Subcutaneous abdominal adipose tissue (tissue), 5 donors: ENCODE measurements at regions not wholly inside any gene's neighbourhood (a gene's known extent, or its start where the extent isn't known, plus 50 kb on each side); places are given as distances from the start of the nearest gene placed in this dataset.

Experiments used
- H3K27ac ChIP-seq: one replicate; pipeline ENCODE4 v1.7.0; 2013; ENCODE audit warnings: low read depth, mild to moderate bottlenecking, inconsistent platforms, low read length, moderate library complexity
- H3K27me3 ChIP-seq, 5 donors: one replicate each; pipeline ENCODE4 v1.7.0; 2013; ENCODE audit warnings: low read length in 5 of 5, inconsistent platforms in 1 of 5; ENCODE audit not compliant: control insufficient read depth in 5 of 5, insufficient read depth in 4 of 5
- H3K36me3 ChIP-seq, 5 donors: one replicate each; pipeline ENCODE4 v1.7.0; 2013; ENCODE audit warnings: low read length in 5 of 5; ENCODE audit not compliant: control insufficient read depth in 5 of 5, insufficient read depth in 5 of 5
- H3K4me1 ChIP-seq, 5 donors: one replicate each; pipeline ENCODE4 v1.7.0; 2013; ENCODE audit warnings: low read length in 5 of 5, mild to moderate bottlenecking in 3 of 5, moderate library complexity in 1 of 5; ENCODE audit not compliant: control insufficient read depth in 5 of 5, insufficient read depth in 5 of 5
- H3K4me3 ChIP-seq, 5 donors: one replicate each; pipeline ENCODE4 v1.7.0; 2013; ENCODE audit warnings: low read length in 5 of 5, low read depth in 1 of 5
- H3K9ac ChIP-seq, 5 donors: one replicate each; pipeline ENCODE4 v1.7.0; 2013; ENCODE audit warnings: low read length in 5 of 5, mild to moderate bottlenecking in 4 of 5, moderate library complexity in 3 of 5
- H3K9me3 ChIP-seq, 5 donors: one replicate each; pipeline ENCODE4 v1.7.0; 2013; ENCODE audit warnings: low read length in 5 of 5; ENCODE audit not compliant: control insufficient read depth in 5 of 5
- donor health status: healthy.
- donor health status: healthy.
- donor health status: healthy.
- donor health status: healthy.
- donor health status: healthy.

DNA sequence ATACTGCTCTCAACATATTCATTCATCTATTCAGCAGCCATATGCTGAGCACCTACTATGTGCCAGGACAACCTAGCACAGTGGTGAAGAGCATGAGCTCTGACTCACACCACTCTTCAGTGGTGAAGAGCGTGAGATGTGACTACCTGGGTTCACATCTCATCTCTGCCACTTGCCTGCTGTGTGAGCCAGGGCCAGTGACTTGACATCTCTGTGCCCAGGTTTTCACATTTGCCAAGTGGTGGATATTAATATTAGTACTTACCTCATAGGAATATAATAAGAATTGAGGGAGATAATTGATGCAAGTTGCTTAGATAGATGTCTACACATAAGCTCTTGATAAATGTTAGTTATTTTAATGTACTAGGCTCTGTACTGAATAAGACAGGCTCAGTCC lies 488.9 kb downstream of the PTPRU start:
- Histone ChIP-seq H3K36me3 (no peaks in the 10 kb centered on the region), H3K27ac (no peak overlapping the region), H3K4me1 (no peaks in the 10 kb centered on the region), H3K27me3 (peaks cover 0 to 7% (median 0%) of the 10 kb centered on the region in 5 donors), H3K9ac (no peak overlapping the region), H3K4me3 (no peak overlapping the region), H3K9me3 (peaks cover 6 to 30% (median 21%) of the 10 kb centered on the region in 5 donors)

DNA sequence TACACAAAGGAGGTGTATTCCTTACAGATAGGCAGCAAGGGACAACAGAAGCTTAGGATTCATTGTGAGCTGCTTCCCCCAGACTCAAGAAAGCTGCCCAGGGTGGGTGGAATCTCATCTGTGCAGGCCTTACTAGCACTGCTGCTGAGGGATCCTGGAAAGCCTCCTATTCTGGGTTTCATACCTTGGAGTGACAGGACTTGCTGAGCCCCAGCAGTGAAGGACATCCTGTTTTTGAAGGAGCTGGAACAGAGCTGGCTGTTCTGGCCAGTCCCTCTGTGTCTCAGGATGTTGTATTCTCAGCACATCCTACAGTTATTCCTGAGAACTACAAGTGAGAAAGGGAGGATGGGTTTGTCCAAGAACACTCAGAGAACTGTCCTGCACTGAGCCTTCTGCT lies 486.3 kb downstream of the PTPRU start:
- H3K4me3 ChIP-seq: peak overlapping the region in 1 of 5 donors; percentile 23
- no peak overlapping the region for H3K9ac ChIP-seq
- peaks cover 0 to 8% (median 3%) of the 10 kb centered on the region in 5 donors for H3K27me3 ChIP-seq
- H3K27ac ChIP-seq: no peak overlapping the region
- H3K36me3 ChIP-seq: no peaks in the 10 kb centered on the region
- no peaks in the 10 kb centered on the region for H3K4me1 ChIP-seq
- H3K9me3 ChIP-seq: peaks cover 6 to 44% (median 23%) of the 10 kb centered on the region in 5 donors

DNA sequence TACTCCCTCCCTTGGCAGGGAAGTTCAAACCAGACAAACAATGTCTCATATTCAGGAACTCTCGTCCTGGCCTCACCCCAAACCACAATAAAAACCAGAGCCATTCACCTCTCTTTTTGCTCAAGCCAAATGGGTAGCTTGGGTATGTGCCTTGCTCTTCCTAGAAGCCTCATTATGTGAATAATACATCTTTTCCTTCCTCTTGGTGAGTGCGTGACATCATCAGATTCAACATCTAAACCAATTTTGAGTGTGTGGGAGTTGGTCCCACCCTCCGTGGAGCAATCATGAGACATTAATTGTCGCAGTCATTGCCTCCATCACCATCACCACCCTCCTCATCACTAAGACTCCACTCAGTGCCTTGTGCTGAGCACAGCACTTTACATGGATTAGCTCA lies 482.9 kb downstream of the PTPRU start:
- Histone ChIP-seq H3K4me3 (no peak overlapping the region), H3K9ac (no peak overlapping the region), H3K9me3 (peaks cover 6 to 49% (median 24%) of the 10 kb centered on the region in 5 donors), H3K4me1 (no peaks in the 10 kb centered on the region), H3K27ac (no peak overlapping the region), H3K36me3 (no peaks in the 10 kb centered on the region), H3K27me3 (peaks cover 0 to 8% (median 3%) of the 10 kb centered on the region in 5 donors)

DNA sequence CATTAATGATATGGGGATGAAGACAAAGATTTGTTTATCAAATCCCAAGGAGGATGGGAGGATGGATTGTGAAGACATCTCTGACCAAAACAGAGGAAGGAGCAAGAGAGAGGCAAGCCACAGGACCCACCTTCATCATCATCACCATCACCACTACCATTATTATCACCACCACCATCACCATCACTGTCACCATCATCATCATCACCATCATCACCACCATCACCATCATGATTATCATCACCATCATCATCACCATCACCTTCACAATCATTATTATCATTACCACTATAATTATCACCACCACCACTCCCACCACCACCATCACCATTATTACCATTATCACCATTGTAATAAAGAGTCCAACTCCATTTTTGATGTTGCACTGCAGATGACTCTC lies 482.5 kb downstream of the PTPRU start:
- no peaks in the 10 kb centered on the region for H3K36me3 ChIP-seq
- H3K9me3 ChIP-seq: peaks cover 6 to 49% (median 24%) of the 10 kb centered on the region in 5 donors
- no peak overlapping the region for H3K4me3 ChIP-seq
- H3K27me3 ChIP-seq: peaks cover 0 to 8% (median 3%) of the 10 kb centered on the region in 5 donors
- H3K9ac ChIP-seq: no peak overlapping the region
- H3K27ac ChIP-seq: no peak overlapping the region
- H3K4me1 ChIP-seq: no peaks in the 10 kb centered on the region

DNA sequence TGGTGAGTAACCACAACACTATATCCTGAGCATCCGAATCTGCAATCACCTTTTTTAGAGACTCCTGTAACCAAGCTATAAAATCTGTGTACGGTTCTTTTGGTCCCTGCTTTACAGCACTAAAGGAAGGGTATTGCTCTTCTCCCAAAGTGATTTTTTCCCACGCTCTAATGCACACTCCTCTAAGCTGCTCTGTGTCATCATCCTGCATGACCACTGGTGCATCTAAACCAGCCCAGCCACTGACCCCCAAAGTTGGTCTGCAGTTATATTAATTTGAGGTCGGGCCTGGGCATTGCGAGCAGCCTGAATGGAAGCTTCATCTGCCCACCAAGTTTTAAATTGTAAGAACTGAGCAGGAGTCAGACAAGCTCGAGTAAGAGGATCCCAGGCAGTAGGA lies 480.0 kb downstream of the PTPRU start:
- no peaks in the 10 kb centered on the region for H3K36me3 ChIP-seq
- H3K9ac ChIP-seq: no peak overlapping the region
- no peak overlapping the region for H3K27ac ChIP-seq
- peaks cover 0 to 10% (median 0%) of the 10 kb centered on the region in 5 donors for H3K27me3 ChIP-seq
- peaks cover 0 to 9% (median 0%) of the 10 kb centered on the region in 5 donors for H3K4me1 ChIP-seq
- H3K4me3 ChIP-seq: no peak overlapping the region
- H3K9me3 ChIP-seq: peaks cover 0 to 27% (median 5%) of the 10 kb centered on the region in 5 donors

DNA sequence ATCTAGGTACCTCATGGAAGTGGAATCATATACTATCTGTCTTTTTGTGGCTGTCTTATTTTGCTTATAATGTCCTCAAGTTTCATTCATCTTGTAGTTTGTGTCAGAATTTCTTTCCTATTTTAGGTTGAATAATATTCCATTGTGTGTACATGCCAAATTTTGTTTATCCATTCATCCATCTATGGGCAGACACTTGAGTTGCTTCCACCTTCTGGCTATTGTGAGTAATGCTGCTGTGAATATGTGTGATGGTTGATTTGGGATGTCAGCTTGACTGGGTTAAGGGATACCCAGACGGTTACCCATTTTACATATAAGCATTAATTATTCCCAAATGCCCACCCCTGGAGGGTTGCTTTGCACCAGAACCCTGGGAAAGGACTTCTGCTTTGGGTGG lies 477.5 kb downstream of the PTPRU start:
- H3K36me3 ChIP-seq: no peaks in the 10 kb centered on the region
- no peak overlapping the region for H3K4me3 ChIP-seq
- peaks cover 0 to 19% (median 0%) of the 10 kb centered on the region in 5 donors for H3K4me1 ChIP-seq
- peaks cover 0 to 10% (median 4%) of the 10 kb centered on the region in 5 donors for H3K9me3 ChIP-seq
- no peak overlapping the region for H3K27ac ChIP-seq
- H3K27me3 ChIP-seq: peaks cover 0 to 2% (median 0%) of the 10 kb centered on the region in 5 donors
- no peak overlapping the region for H3K9ac ChIP-seq

DNA sequence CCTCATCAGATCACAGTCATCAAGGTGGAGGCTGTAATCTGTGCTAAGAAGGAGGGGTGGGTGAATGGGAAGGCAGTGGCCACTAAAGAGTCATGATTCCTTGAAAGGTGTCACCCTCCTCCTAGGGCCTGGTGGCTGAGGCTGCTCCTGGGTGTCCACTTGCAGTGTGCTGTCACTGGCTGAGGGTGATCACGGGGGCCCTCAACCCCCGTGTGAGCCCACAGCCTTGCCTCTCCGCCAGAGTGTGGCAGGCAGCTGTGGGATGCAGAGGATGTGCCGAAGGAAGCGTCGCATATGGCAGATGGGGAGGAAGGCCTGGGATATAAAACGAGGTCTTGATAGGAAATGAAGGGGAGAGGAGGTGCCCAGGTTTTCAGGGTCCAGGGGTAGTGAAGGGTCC lies 476.5 kb downstream of the PTPRU start:
- no peak overlapping the region for H3K27ac ChIP-seq
- H3K4me1 ChIP-seq: peaks cover 0 to 26% (median 0%) of the 10 kb centered on the region in 5 donors
- H3K9ac ChIP-seq: no peak overlapping the region
- no peak overlapping the region for H3K4me3 ChIP-seq
- peaks cover 0 to 2% (median 0%) of the 10 kb centered on the region in 5 donors for H3K27me3 ChIP-seq
- no peaks in the 10 kb centered on the region for H3K36me3 ChIP-seq
- H3K9me3 ChIP-seq: peaks cover 0 to 7% (median 4%) of the 10 kb centered on the region in 5 donors

DNA sequence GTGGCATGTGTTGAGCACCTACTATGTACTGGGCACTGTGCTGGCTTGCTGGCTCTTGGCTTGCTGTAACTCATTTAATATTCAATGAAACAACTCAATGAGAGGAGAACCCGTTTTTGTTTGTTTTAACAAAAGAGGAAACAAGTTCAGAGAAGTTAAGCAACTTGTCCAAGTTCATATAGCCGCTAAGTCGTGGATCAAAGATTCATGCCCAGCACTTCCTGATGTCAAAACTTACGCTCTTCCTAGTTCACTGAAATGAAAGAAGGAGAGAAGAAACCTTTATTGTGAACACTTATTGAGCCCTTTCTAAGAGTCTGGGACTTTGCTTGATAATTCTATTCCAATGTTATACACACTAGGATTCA lies 475.9 kb downstream of the PTPRU start:
- Histone ChIP-seq H3K9ac (no peak overlapping the region), H3K36me3 (no peaks in the 10 kb centered on the region), H3K27me3 (peaks cover 0 to 2% (median 0%) of the 10 kb centered on the region in 5 donors), H3K9me3 (peaks cover 0 to 4% (median 2%) of the 10 kb centered on the region in 5 donors), H3K4me3 (no peak overlapping the region), H3K4me1 (peaks cover 0 to 26% (median 0%) of the 10 kb centered on the region in 5 donors), H3K27ac (no peak overlapping the region)

DNA sequence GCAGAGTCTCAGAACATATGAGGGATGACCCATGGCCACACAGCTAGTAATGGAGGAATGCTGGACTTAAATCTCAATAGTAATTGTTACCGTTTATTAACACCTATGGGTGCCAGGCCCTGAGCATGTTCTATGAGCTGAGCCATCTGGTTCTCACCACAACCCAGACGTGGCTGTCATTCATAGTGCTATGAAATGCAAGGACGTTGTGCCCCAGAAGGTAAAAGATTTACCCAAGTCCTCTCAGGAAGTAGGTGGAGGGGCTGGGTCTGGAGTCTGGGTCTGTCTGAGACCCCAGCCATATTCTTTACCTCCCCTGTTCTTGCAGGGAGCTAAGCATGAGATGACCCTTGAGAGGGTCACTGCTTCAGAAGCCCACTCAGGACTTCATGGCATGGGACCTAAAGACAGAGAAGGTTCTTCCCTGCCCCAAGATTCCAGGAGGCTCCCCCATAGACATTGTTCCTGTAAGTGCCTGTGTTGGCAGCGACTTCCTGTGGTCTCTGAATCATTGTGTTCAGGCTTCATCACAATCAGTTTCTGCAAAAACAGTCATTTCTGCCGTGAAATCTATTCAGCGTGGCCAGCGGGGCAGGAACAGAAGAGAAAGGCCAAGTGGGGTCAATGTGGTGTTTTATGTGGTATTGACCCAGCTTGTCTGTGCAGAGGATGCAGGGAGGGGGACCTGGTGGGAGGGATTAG lies 475.4 kb downstream of the PTPRU start:
- no peak overlapping the region for H3K27ac ChIP-seq

DNA sequence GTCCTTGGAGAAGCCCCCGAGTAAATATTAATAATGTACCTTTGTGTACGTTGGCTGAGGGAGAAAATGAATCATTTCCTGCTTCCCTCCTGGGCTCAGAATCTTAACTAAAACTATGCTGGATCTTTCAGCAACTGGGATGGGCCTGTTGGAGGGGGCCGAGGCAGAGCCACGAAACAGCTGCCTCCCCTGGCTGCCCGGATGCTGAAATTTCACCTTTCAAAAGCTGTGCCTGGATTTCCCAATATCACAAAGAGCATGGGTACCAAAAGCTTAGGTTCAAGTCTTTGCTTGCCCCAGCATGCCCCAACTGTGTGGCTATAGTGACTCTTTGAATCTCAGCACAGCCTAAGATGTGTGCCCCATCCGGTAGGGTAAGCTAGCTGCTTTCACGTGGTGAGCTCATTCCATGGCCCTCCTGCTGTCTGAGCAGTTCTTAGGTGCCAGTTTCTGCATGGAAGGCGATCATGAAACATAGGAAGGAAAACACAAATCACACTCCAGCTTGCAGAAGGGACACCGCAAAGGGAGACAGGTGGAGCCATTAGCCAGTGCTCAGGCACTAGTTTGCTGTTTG lies 473.5 kb downstream of the PTPRU start:
- H3K9me3 ChIP-seq: no peaks in the 10 kb centered on the region
- H3K9ac ChIP-seq: no peak overlapping the region
- H3K36me3 ChIP-seq: no peaks in the 10 kb centered on the region
- H3K4me1 ChIP-seq: peaks cover 0 to 26% (median 0%) of the 10 kb centered on the region in 5 donors
- no peak overlapping the region for H3K27ac ChIP-seq
- H3K27me3 ChIP-seq: peaks cover 3 to 19% (median 5%) of the 10 kb centered on the region in 5 donors
- H3K4me3 ChIP-seq: no peak overlapping the region

More for the DNA sequence above, 475.4 kb downstream of the PTPRU start:
- H3K36me3 ChIP-seq: no peaks in the 10 kb centered on the region
- H3K4me1 ChIP-seq: peaks cover 0 to 26% (median 0%) of the 10 kb centered on the region in 5 donors
- H3K9ac ChIP-seq: no peak overlapping the region
- peaks cover 0 to 3% (median 0%) of the 10 kb centered on the region in 5 donors for H3K27me3 ChIP-seq
- no peak overlapping the region for H3K4me3 ChIP-seq
- no peaks in the 10 kb centered on the region for H3K9me3 ChIP-seq
